H9 (cell line): ENCODE measurements at regions not wholly inside any gene's neighbourhood (a gene's known extent, or its start where the extent isn't known, plus 50 kb on each side); places are given as distances from the start of the nearest gene placed in this dataset.

ENCODE experiments used
- DNase-seq: peaks from one replicate; pipeline ENCODE4 v3.0.0-alpha.2; 2017
- H2AFZ ChIP-seq: one replicate; pipeline ENCODE4 v1.6.1; 2013; ENCODE audit warnings: mild to moderate bottlenecking, low read length, control low read depth, moderate library complexity
- H2AK5ac ChIP-seq: 2 replicates; pipeline ENCODE4 v1.6.1; 2013; ENCODE audit warnings: low read length, control low read depth, mixed read lengths; ENCODE audit not compliant: insufficient read length
- H2BK120ac ChIP-seq: one replicate; pipeline ENCODE4 v1.6.1; 2013; ENCODE audit warnings: low read depth, mild to moderate bottlenecking, low read length, control low read depth, inconsistent platforms; ENCODE audit not compliant: poor library complexity, severe bottlenecking
- H2BK12ac ChIP-seq: 2 replicates; pipeline ENCODE4 v1.6.1; 2013; ENCODE audit warnings: low read length, control low read depth, mixed read lengths, low read depth; ENCODE audit not compliant: insufficient read length
- H2BK15ac ChIP-seq: 2 replicates; pipeline ENCODE4 v1.6.1; 2013; ENCODE audit warnings: low read depth, low read length, control low read depth
- H2BK20ac ChIP-seq: one replicate; pipeline ENCODE4 v1.6.1; 2013; ENCODE audit warnings: low read depth, mild to moderate bottlenecking, low read length, control low read depth, inconsistent platforms; ENCODE audit not compliant: poor library complexity, severe bottlenecking
- H2BK5ac ChIP-seq: 2 replicates; pipeline ENCODE4 v1.6.1; 2013; ENCODE audit warnings: low read length, control low read depth, mixed read lengths; ENCODE audit not compliant: insufficient read length
- H3K14ac ChIP-seq: 2 replicates; pipeline ENCODE4 v1.6.1; 2013; ENCODE audit warnings: low read length, control low read depth; ENCODE audit not compliant: insufficient read depth
- H3K18ac ChIP-seq: 2 replicates; pipeline ENCODE4 v1.6.1; 2013; ENCODE audit warnings: low read depth, mild to moderate bottlenecking, mixed read lengths, low read length, control low read depth; ENCODE audit not compliant: insufficient read length
- H3K23ac ChIP-seq: 2 replicates; pipeline ENCODE4 v1.6.1; 2013; ENCODE audit warnings: low read length, control low read depth, mixed read lengths, low read depth; ENCODE audit not compliant: insufficient read length
- H3K23me2 ChIP-seq: 2 replicates; pipeline ENCODE4 v1.6.1; 2013; ENCODE audit warnings: low read depth, mild to moderate bottlenecking, mixed read lengths, low read length, control low read depth; ENCODE audit not compliant: insufficient read length, poor library complexity, severe bottlenecking
- H3K27ac ChIP-seq: 2 replicates; pipeline ENCODE4 v1.5.1; 2013; ENCODE audit warnings: low read length, control low read depth, mixed read lengths, low read depth; ENCODE audit not compliant: insufficient read length
- H3K27me3 ChIP-seq: 2 replicates; pipeline ENCODE4 v1.6.1; 2013; ENCODE audit warnings: low read length, control low read depth, inconsistent platforms; ENCODE audit not compliant: insufficient read depth
- H3K4ac ChIP-seq: 2 replicates; pipeline ENCODE4 v1.6.1; 2013; ENCODE audit warnings: low read depth, mild to moderate bottlenecking, control low read depth, inconsistent platforms, low read length, moderate library complexity
- H3K4me1 ChIP-seq: 2 replicates; pipeline ENCODE4 v1.6.1; 2013; ENCODE audit warnings: low read length, control low read depth, inconsistent platforms; ENCODE audit not compliant: insufficient read depth
- H3K4me2 ChIP-seq: 2 replicates; pipeline ENCODE4 v1.6.1; 2013; ENCODE audit warnings: low read length, control low read depth, mixed read lengths; ENCODE audit not compliant: insufficient read length, insufficient read depth
- H3K56ac ChIP-seq: 2 replicates; pipeline ENCODE4 v1.6.1; 2013; ENCODE audit warnings: low read depth, mild to moderate bottlenecking, mixed read lengths, low read length, control low read depth; ENCODE audit not compliant: insufficient read length
- H3K79me1 ChIP-seq: 2 replicates; pipeline ENCODE4 v1.6.1; 2013; ENCODE audit warnings: low read depth, mild to moderate bottlenecking, moderate library complexity, low read length, control low read depth, inconsistent platforms; ENCODE audit not compliant: insufficient read depth, poor library complexity, severe bottlenecking
- H3K79me2 ChIP-seq: 2 replicates; pipeline ENCODE4 v1.6.1; 2013; ENCODE audit warnings: low read length, control low read depth, inconsistent platforms; ENCODE audit not compliant: insufficient read depth
- H3K9ac ChIP-seq: 2 replicates; pipeline ENCODE4 v1.6.1; 2013; ENCODE audit warnings: low read length, control low read depth, mixed read lengths; ENCODE audit not compliant: insufficient read length; ENCODE audit errors: extremely low read depth
- H3K9me3 ChIP-seq: one replicate; pipeline ENCODE4 v1.6.1; 2013; ENCODE audit warnings: low read depth, low read length, inconsistent platforms; ENCODE audit not compliant: control insufficient read depth
- H3T11ph ChIP-seq: one replicate; pipeline ENCODE4 v1.6.1; 2013; ENCODE audit warnings: mild to moderate bottlenecking, low read length, control low read depth, inconsistent platforms
- H4K20me1 ChIP-seq: one replicate; pipeline ENCODE4 v1.6.1; 2013; ENCODE audit not compliant: control insufficient read depth, insufficient read length, insufficient read depth
- H4K5ac ChIP-seq: 2 replicates; pipeline ENCODE4 v1.6.1; 2013; ENCODE audit warnings: low read depth, mild to moderate bottlenecking, mixed read lengths, low read length, control low read depth; ENCODE audit not compliant: insufficient read length
- H4K8ac ChIP-seq: replicated peaks from 2 replicates; pipeline ENCODE4 v1.6.1; 2013; ENCODE audit warnings: low read length, control low read depth, mixed read lengths, low read depth; ENCODE audit not compliant: insufficient read length
- H4K91ac ChIP-seq: 2 replicates; pipeline ENCODE4 v1.6.1; 2013; ENCODE audit warnings: low read depth, mild to moderate bottlenecking, moderate library complexity, mixed read lengths, low read length, control low read depth; ENCODE audit not compliant: insufficient read length
- H3K27ac Mint-ChIP-seq, 3 experiments: 2 replicates in 2 of 3; 3 replicates in 1 of 3; pipeline ENCODE4 v1.8.0; 2020 to 2021; ENCODE audit warnings: mixed read lengths in 3 of 3, mild to moderate bottlenecking in 1 of 3, moderate library complexity in 1 of 3
- H3K27me3 Mint-ChIP-seq: 2 replicates; pipeline ENCODE4 v1.8.0; 2021; ENCODE audit warnings: low read depth, mild to moderate bottlenecking, moderate library complexity, mixed read lengths
- H3K36me3 Mint-ChIP-seq, 3 experiments: 2 replicates in 2 of 3; 3 replicates in 1 of 3; pipeline ENCODE4 v1.8.0; 2020 to 2021; ENCODE audit warnings: low read depth in 3 of 3, mixed read lengths in 3 of 3; ENCODE audit not compliant: insufficient read depth in 1 of 3
- H3K4me1 Mint-ChIP-seq, 2 experiments: 2 replicates each; pipeline ENCODE4 v1.8.0; 2020; ENCODE audit warnings: mixed read lengths in 2 of 2
- H3K4me3 Mint-ChIP-seq, 2 experiments: 2 replicates in 1 of 2; 3 replicates in 1 of 2; pipeline ENCODE4 v1.8.0; 2020 to 2021; ENCODE audit warnings: mild to moderate bottlenecking in 2 of 2, mixed read lengths in 2 of 2, moderate library complexity in 1 of 2
- H3K9me3 Mint-ChIP-seq, 2 experiments: 2 replicates in 1 of 2; 3 replicates in 1 of 2; pipeline ENCODE4 v1.8.0; 2020; ENCODE audit warnings: mild to moderate bottlenecking in 2 of 2, mixed read lengths in 2 of 2, moderate library complexity in 1 of 2
- CTCF ChIP-seq: fragments of 200-600 bp; sonication (generic); conservative IDR thresholded peaks from 3 replicates; pipeline ENCODE4 v1.8.0; 2021; ENCODE audit warnings: antibody characterized with exemption, mild to moderate bottlenecking
- WGBS: extraction: QIAGEN DNeasy Blood & Tissue Kit; methylation state at CpG from one replicate; pipeline ENCODE4 v1.1.7; 2013; ENCODE audit warnings: missing lambda C conversion rate, low lambda C conversion rate, mixed read lengths; ENCODE audit not compliant: insufficient read length; ENCODE audit errors: extremely low coverage; 5-methylcytosine and 5-hydroxymethylcytosine counted together

GRCh38 chr3:26428992-26429391, 193.6 kb upstream of the LRRC3B start:
- Histone ChIP-seq H3K18ac (no peak overlapping the region), H3K56ac (no peak overlapping the region), H3K4me1 (no peaks in the 10 kb centered on the region), H3T11ph (no peak overlapping the region), H2BK15ac (no peak overlapping the region), H3K14ac (no peak overlapping the region), H3K79me2 (no peaks in the 10 kb centered on the region), H3K23ac (no peak overlapping the region), H3K9me3 (no peaks in the 10 kb centered on the region), H3K79me1 (no peaks in the 10 kb centered on the region), H2BK5ac (no peak overlapping the region), H4K91ac (no peak overlapping the region), H3K9ac (no peak overlapping the region), H3K4me2 (no peak overlapping the region), H4K5ac (no peak overlapping the region), H2BK20ac (no peak overlapping the region), H3K27me3 (no peaks in the 10 kb centered on the region), H2BK12ac (no peak overlapping the region), H2AK5ac (no peak overlapping the region), H3K23me2 (no peaks in the 10 kb centered on the region), H3K27ac (no peak overlapping the region), H3K4ac (no peak overlapping the region), H4K20me1 (no peaks in the 10 kb centered on the region), H2BK120ac (no peak overlapping the region), H2AFZ (no peak overlapping the region), H4K8ac (no peak overlapping the region)
- no peaks in the 10 kb centered on the region for H3K36me3 Mint-ChIP-seq
- H3K4me1 Mint-ChIP-seq, result no peaks in the 10 kb centered on the region
- no peak for TF ChIP-seq CTCF
- no peak overlapping the region for H3K4me3 Mint-ChIP-seq
- no peaks in the 10 kb centered on the region for H3K27me3 Mint-ChIP-seq
- no CpG with 5 or more reads among the region's 2 CpGs for WGBS
- H3K27ac Mint-ChIP-seq, result no peak overlapping the region
- DNase-seq, result no peak
- H3K9me3 Mint-ChIP-seq, result no peaks in the 10 kb centered on the region
